Hepatocyte (in vitro differentiated cells): ENCODE measurements at regions not wholly inside any gene's neighbourhood (a gene's known extent, or its start where the extent isn't known, plus 50 kb on each side); places are given as distances from the start of the nearest gene placed in this dataset.

Experiments
- DNase-seq: peaks from one replicate; pipeline ENCODE4 v3.0.0-alpha.2; 2016; ENCODE audit warnings: low spot score
- H2AFZ ChIP-seq: fragments of 200-600 bp; sonication (generic); 2 replicates; pipeline ENCODE4 v1.6.0; 2016; ENCODE audit warnings: antibody characterized with exemption, mild to moderate bottlenecking
- H3K27ac ChIP-seq: fragments of 200-600 bp; sonication (generic); 2 replicates; pipeline ENCODE4 v1.5.1; 2016; ENCODE audit warnings: mild to moderate bottlenecking
- H3K27me3 ChIP-seq: fragments of 200-600 bp; sonication (generic); 2 replicates; pipeline ENCODE4 v1.6.1; 2016
- H3K36me3 ChIP-seq: fragments of 200-600 bp; sonication (generic); replicated peaks from 2 replicates; pipeline ENCODE4 v1.5.1; 2016; ENCODE audit warnings: low read depth; ENCODE audit not compliant: insufficient read depth
- H3K4me1 ChIP-seq: fragments of 200-600 bp; sonication (generic); 2 replicates; pipeline ENCODE4 v1.5.1; 2016; ENCODE audit warnings: mild to moderate bottlenecking, moderate library complexity; ENCODE audit not compliant: insufficient read depth
- H3K4me2 ChIP-seq: fragments of 200-600 bp; sonication (generic); 2 replicates; pipeline ENCODE4 v1.6.0; 2016
- H3K4me3 ChIP-seq: fragments of 200-600 bp; sonication (generic); 2 replicates; pipeline ENCODE4 v1.5.1; 2016; ENCODE audit warnings: mild to moderate bottlenecking
- H3K79me2 ChIP-seq: fragments of 200-600 bp; sonication (generic); 2 replicates; pipeline ENCODE4 v1.6.0; 2017; ENCODE audit warnings: mild to moderate bottlenecking
- H3K9me2 ChIP-seq: fragments of 200-600 bp; sonication (generic); replicated peaks from 2 replicates; pipeline ENCODE4 v1.6.0; 2017; ENCODE audit warnings: mild to moderate bottlenecking; ENCODE audit not compliant: insufficient read depth
- H3K9me3 ChIP-seq: fragments of 200-600 bp; sonication (generic); 2 replicates; pipeline ENCODE4 v1.5.1; 2016; ENCODE audit warnings: low read depth, mild to moderate bottlenecking
- H4K20me1 ChIP-seq: fragments of 200-600 bp; sonication (generic); 2 replicates; pipeline ENCODE4 v1.6.0; 2016; ENCODE audit warnings: mild to moderate bottlenecking; ENCODE audit not compliant: insufficient read depth, poor library complexity, severe bottlenecking
- CTCF ChIP-seq: fragments of 200-600 bp; sonication (generic); IDR thresholded peaks from 2 replicates; pipeline ENCODE4 v1.5.1; 2016; ENCODE audit warnings: antibody characterized with exemption, mild to moderate bottlenecking; ENCODE audit not compliant: poor library complexity
- EZH2 ChIP-seq: fragments of 200-600 bp; sonication (generic); IDR thresholded peaks from 2 replicates; pipeline ENCODE4 v1.6.1; 2016; ENCODE audit warnings: antibody characterized with exemption, mild to moderate bottlenecking, borderline replicate concordance
- EZH2phosphoT487 ChIP-seq: fragments of 200-600 bp; sonication (generic); IDR thresholded peaks from one replicate; pipeline ENCODE4 v1.6.1; 2018; ENCODE audit warnings: antibody characterized with exemption, mild to moderate bottlenecking, low read depth, moderate library complexity; ENCODE audit not compliant: unreplicated experiment, severe bottlenecking
- WGBS: methylation state at CpG from one replicate; pipeline ENCODE4 v1.1.6; 2016; ENCODE audit warnings: low lambda C conversion rate; ENCODE audit errors: missing lambda C conversion rate; 5-methylcytosine and 5-hydroxymethylcytosine counted together

GRCh38 chr5:93267736-93268135, 313.3 kb downstream of the NR2F1-AS1 start:
- H3K9me2 ChIP-seq = no peaks in the 10 kb centered on the region
- H3K4me3 ChIP-seq = no peak overlapping the region
- no peak for DNase-seq
- no peak overlapping the region for H3K4me2 ChIP-seq
- no peaks in the 10 kb centered on the region for H4K20me1 ChIP-seq
- no peak overlapping the region for H2AFZ ChIP-seq
- no peak overlapping the region for H3K27ac ChIP-seq
- no peaks in the 10 kb centered on the region for H3K27me3 ChIP-seq
- no peak for TF ChIP-seq EZH2phosphoT487
- WGBS = 98% methylated on average over 13 of the region's 13 CpGs
- H3K9me3 ChIP-seq = no peaks in the 10 kb centered on the region
- H3K36me3 ChIP-seq = no peaks in the 10 kb centered on the region
- no peaks in the 10 kb centered on the region for H3K79me2 ChIP-seq
- no peaks in the 10 kb centered on the region for H3K4me1 ChIP-seq

GRCh38 chr5:93267276-93267675, 313.7 kb downstream of the NR2F1-AS1 start:
- Histone ChIP-seq H3K27ac (no peak overlapping the region), H4K20me1 (no peaks in the 10 kb centered on the region), H3K36me3 (no peaks in the 10 kb centered on the region), H3K4me3 (no peak overlapping the region), H3K9me2 (no peaks in the 10 kb centered on the region), H3K79me2 (no peaks in the 10 kb centered on the region), H2AFZ (no peak overlapping the region), H3K4me2 (no peak overlapping the region), H3K4me1 (no peaks in the 10 kb centered on the region), H3K27me3 (no peaks in the 10 kb centered on the region), H3K9me3 (no peaks in the 10 kb centered on the region)
- TF ChIP-seq EZH2 (no peak), CTCF (no peak), EZH2phosphoT487 (no peak)
- no peak for DNase-seq
- 97% methylated on average over 20 of the region's 20 CpGs for WGBS

- Histone ChIP-seq H3K4me3 (no peak overlapping the region), H3K27ac (no peak overlapping the region), H3K9me2 (no peaks in the 10 kb centered on the region), H3K4me2 (no peak overlapping the region), H3K36me3 (no peaks in the 10 kb centered on the region), H3K4me1 (no peaks in the 10 kb centered on the region), H3K9me3 (no peaks in the 10 kb centered on the region), H3K27me3 (no peaks in the 10 kb centered on the region), H2AFZ (no peak overlapping the region), H3K79me2 (no peaks in the 10 kb centered on the region), H4K20me1 (no peaks in the 10 kb centered on the region)
- 85% methylated on average over 3 of the region's 3 CpGs for WGBS
- TF ChIP-seq CTCF (no peak), EZH2phosphoT487 (no peak), EZH2 (no peak)
- no peak for DNase-seq
These were observed 323.4 kb downstream of the NR2F1-AS1 start for GRCh38 chr5:93257616-93258015.

GRCh38 chr5:93255796-93256195, 325.2 kb downstream of the NR2F1-AS1 start:
- Histone ChIP-seq H3K27me3 (no peaks in the 10 kb centered on the region), H3K9me3 (no peaks in the 10 kb centered on the region), H3K27ac (no peak overlapping the region), H3K79me2 (no peaks in the 10 kb centered on the region), H4K20me1 (no peaks in the 10 kb centered on the region), H3K4me3 (no peak overlapping the region), H3K4me2 (no peak overlapping the region), H3K9me2 (no peaks in the 10 kb centered on the region), H2AFZ (no peak overlapping the region), H3K4me1 (no peaks in the 10 kb centered on the region), H3K36me3 (no peaks in the 10 kb centered on the region)
- TF ChIP-seq CTCF (no peak), EZH2phosphoT487 (no peak), EZH2 (no peak)
- no peak for DNase-seq
